Chondrocyte (in vitro differentiated cells): ENCODE measurements at regions not wholly inside any gene's neighbourhood (a gene's known extent, or its start where the extent isn't known, plus 50 kb on each side); places are given as distances from the start of the nearest gene placed in this dataset.

Source experiments
- DNase-seq: peaks from one replicate; pipeline ENCODE4 v3.0.0; 2021; ENCODE audit warnings: mixed read lengths, low spot score
- H3K27ac Mint-ChIP-seq: one replicate; pipeline ENCODE4 v1.8.0; 2021; ENCODE audit warnings: mild to moderate bottlenecking, moderate library complexity, mixed read lengths; ENCODE audit not compliant: unreplicated experiment
- H3K27me3 Mint-ChIP-seq: 2 replicates; pipeline ENCODE4 v1.8.0; 2021; ENCODE audit warnings: low read depth, mixed read lengths
- H3K36me3 Mint-ChIP-seq: 2 replicates; pipeline ENCODE4 v1.8.0; 2021; ENCODE audit warnings: low read depth, mixed read lengths
- H3K4me1 Mint-ChIP-seq: 2 replicates; pipeline ENCODE4 v1.8.0; 2021; ENCODE audit warnings: low read depth, mild to moderate bottlenecking, mixed read lengths
- H3K4me3 Mint-ChIP-seq: one replicate; pipeline ENCODE4 v1.8.0; 2021; ENCODE audit warnings: mild to moderate bottlenecking, moderate library complexity, mixed read lengths; ENCODE audit not compliant: unreplicated experiment
- H3K9me3 Mint-ChIP-seq: 2 replicates; pipeline ENCODE4 v1.8.0; 2021; ENCODE audit warnings: low read depth, mixed read lengths
- TF ChIP-seq, protein P1 (sequence below): fragments of 200-600 bp; sonication (generic); IDR thresholded peaks from 2 replicates; pipeline ENCODE4 v1.5.0; 2021; ENCODE audit warnings: antibody characterized with exemption, mild to moderate bottlenecking, moderate library complexity

DNA sequence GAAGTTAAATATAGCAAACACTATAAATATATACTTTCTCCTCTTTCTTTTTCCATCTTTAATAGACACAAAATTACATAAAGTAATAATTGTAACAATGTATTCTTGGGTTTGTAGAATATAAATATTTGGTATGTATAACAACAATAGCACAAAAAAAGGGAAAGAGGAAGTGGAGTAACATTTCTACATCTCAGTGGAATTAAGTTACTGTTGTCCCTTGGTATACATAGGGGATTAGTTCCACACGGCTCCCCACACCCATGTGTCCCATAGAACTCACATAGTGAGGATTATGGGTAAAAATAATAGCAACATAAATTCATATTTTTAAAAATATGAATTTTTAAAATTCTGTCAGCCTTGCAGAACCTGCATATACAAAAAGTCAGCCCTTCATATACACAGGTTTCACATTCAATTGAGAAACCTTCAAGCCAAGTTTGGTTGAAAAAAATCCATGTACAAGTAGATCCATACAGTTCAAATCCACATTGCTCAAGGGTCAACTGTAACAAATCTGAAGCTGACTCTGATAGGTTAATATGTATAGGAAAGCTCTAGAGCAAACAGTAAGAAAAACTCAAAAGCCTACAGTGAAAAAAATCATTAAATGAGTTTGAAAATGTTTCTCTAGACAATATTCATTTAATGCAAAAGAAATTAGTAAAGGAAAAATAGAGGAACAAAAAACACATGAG is 92.4 kb downstream of the HYCC1 start:
- Mint-ChIP-seq H3K27me3 (no peaks in the 10 kb centered on the region), H3K36me3 (peaks cover 17% of the 10 kb centered on the region), H3K9me3 (peaks cover 24% of the 10 kb centered on the region), H3K27ac (no peak overlapping the region), H3K4me3 (no peak overlapping the region), H3K4me1 (peaks cover 10% of the 10 kb centered on the region)
- TF ChIP-seq, protein P1, sequence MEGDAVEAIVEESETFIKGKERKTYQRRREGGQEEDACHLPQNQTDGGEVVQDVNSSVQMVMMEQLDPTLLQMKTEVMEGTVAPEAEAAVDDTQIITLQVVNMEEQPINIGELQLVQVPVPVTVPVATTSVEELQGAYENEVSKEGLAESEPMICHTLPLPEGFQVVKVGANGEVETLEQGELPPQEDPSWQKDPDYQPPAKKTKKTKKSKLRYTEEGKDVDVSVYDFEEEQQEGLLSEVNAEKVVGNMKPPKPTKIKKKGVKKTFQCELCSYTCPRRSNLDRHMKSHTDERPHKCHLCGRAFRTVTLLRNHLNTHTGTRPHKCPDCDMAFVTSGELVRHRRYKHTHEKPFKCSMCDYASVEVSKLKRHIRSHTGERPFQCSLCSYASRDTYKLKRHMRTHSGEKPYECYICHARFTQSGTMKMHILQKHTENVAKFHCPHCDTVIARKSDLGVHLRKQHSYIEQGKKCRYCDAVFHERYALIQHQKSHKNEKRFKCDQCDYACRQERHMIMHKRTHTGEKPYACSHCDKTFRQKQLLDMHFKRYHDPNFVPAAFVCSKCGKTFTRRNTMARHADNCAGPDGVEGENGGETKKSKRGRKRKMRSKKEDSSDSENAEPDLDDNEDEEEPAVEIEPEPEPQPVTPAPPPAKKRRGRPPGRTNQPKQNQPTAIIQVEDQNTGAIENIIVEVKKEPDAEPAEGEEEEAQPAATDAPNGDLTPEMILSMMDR: no peak
- DNase-seq: no peak

DNA sequence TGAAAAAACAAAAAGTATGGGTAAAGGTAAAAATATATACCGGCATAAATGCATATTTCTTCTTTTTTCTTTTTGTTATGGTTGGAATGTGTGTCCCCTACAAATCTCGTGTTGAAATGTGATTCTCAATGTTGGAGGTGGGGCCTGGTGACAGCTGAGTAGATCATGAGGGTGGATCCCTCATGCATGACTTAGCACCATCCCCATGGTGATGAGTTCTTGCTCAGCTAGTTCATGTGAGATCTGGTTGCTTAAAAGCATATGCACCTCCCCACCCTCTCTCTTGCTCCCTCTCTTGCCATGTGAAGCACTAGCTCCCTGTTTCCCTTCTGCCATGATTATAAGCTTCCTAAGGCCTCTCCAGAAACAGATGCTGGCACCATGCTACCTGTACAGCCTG is 93.3 kb downstream of the HYCC1 start:
- peaks cover 10% of the 10 kb centered on the region for H3K4me1 Mint-ChIP-seq
- H3K27me3 Mint-ChIP-seq: no peaks in the 10 kb centered on the region
- TF ChIP-seq, protein P1: no peak
- peaks cover 14% of the 10 kb centered on the region for H3K36me3 Mint-ChIP-seq
- DNase-seq: no peak
- H3K27ac Mint-ChIP-seq: no peak overlapping the region
- H3K4me3 Mint-ChIP-seq: no peak overlapping the region
- H3K9me3 Mint-ChIP-seq: peaks cover 20% of the 10 kb centered on the region

DNA sequence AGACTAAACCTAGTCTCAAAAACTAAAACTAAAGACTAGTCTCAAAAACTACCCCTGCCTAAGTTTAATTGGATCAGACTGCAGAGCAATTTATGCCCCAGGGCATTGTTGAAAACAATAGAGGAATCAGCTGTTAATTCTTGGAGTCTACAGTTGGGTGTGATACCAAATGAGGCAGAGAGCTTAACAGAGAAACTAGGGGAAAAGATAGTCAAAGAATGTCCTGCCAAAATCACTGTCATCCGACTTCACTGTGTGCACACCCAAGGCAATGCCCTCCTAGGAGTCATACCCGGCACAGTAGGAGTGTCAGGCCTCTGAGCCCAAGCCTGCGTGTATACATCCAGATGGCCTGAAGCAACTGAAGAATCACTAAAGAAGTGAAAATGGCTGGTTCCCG is 90.5 kb upstream of the TOMM7 start:
- Mint-ChIP-seq H3K27me3 (no peaks in the 10 kb centered on the region), H3K9me3 (peaks cover 2% of the 10 kb centered on the region), H3K4me3 (no peak overlapping the region), H3K36me3 (peaks cover 12% of the 10 kb centered on the region), H3K27ac (no peak overlapping the region), H3K4me1 (peaks cover 32% of the 10 kb centered on the region)
- TF ChIP-seq, protein P1: no peak
- DNase-seq: no peak

DNA sequence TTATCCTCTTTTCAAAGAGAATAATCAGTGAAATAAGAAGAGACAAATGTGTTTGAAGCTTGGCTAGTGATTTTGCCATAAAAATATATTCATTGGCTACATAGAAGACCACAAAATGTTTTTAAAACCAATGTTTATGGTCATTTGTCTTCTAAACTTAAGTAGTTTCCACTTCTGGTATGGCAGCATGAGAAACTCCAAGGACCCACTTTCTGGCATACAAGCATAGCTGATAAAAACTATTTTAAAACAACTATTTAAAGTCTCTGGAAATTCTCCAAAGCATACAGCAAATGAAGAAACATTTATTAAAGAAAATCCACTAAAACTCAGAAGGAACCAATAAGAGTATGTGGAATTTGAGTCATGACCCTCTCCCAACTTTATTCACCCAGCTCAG is 89.2 kb upstream of the TOMM7 start:
- peaks cover 2% of the 10 kb centered on the region for H3K9me3 Mint-ChIP-seq
- peaks cover 12% of the 10 kb centered on the region for H3K36me3 Mint-ChIP-seq
- H3K4me3 Mint-ChIP-seq: no peak overlapping the region
- H3K4me1 Mint-ChIP-seq: peaks cover 36% of the 10 kb centered on the region
- H3K27me3 Mint-ChIP-seq: no peaks in the 10 kb centered on the region
- TF ChIP-seq, protein P1: no peak
- H3K27ac Mint-ChIP-seq: peak overlapping the region; percentile 42
- DNase-seq: no peak

DNA sequence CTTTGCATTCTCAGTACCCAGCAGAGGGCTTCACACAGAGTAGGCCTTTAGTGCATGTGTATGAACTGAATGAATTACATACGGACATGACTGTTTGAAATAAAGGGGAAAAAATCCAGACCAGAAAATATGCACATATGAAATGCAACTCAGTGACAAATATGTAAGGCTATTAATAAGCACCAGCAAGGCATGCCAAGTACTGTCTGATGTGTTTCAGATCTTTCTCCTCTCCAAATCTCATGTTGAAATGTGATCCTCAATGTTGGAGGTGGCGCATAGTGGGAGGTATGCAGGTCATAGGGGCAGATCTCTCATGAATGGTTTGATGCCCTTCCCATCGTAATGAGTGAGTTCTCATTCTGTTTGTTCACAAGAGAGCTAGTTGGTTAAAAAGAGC is 87.3 kb upstream of the TOMM7 start:
- no peak overlapping the region for H3K27ac Mint-ChIP-seq
- peaks cover 2% of the 10 kb centered on the region for H3K9me3 Mint-ChIP-seq
- peaks cover 9% of the 10 kb centered on the region for H3K36me3 Mint-ChIP-seq
- TF ChIP-seq, protein P1: no peak
- DNase-seq: no peak
- no peaks in the 10 kb centered on the region for H3K27me3 Mint-ChIP-seq
- peaks cover 36% of the 10 kb centered on the region for H3K4me1 Mint-ChIP-seq
- H3K4me3 Mint-ChIP-seq: no peak overlapping the region
